K562 (cell line): ENCODE measurements at regions not wholly inside any gene's neighbourhood (a gene's known extent, or its start where the extent isn't known, plus 50 kb on each side); places are given as distances from the start of the nearest gene placed in this dataset.

Experiments used
- ATAC-seq: fragments of 200-7000 bp; cut with Tn5 transposase; 3 replicates; pipeline ENCODE4 v1.9.1; 2020; ENCODE audit warnings: moderate library complexity
- BruUV-seq: library from RNA; stranded (reverse); fragments of 400-500 nt; replicated peaks from 2 replicates; lab custom pipeline; 2021; lab: Mats Ljungman, UMichigan
- CTCF ChIA-PET: fragments of 300-600 bp; formaldehyde crosslinking; extraction: SDS; loops from one replicate; lab custom pipeline; 2021; ENCODE audit warnings: low intra/inter-chr PET ratio; lab: Yijun Ruan, JAX
- POLR2A ChIA-PET: fragments of 300-600, 350-650 bp; sonication (Branson Sonifier 250); formaldehyde crosslinking; extraction: SDS; loops from one replicate; lab custom pipeline; 2021; ENCODE audit warnings: antibody characterized with exemption, inconsistent platforms; lab: Yijun Ruan, JAX
- DNase-seq, 4 experiments: peaks; one replicate each; pipeline versions ENCODE4 v3.0.0 to v3.0.0-alpha.2; 2011 to 2018; ENCODE audit warnings: low spot score in 3 of 4, mixed read lengths in 3 of 4; ENCODE audit errors: extremely low read depth in 1 of 4
- FAIRE-seq: peaks from 2 replicates; lab custom pipeline; 2011; peaks lifted over from hg19 to GRCh38; lab: Jason Lieb, UNC
- H2AFZ ChIP-seq: 2 replicates; pipeline ENCODE4 v1.6.0; 2011; ENCODE audit warnings: low read depth, low read length, control low read depth, inconsistent platforms
- H3K27ac ChIP-seq: fragments of 200-600 bp; 3 replicates; pipeline ENCODE4 v1.8.0; 2011; ENCODE audit warnings: low read depth, mild to moderate bottlenecking, control low read depth, inconsistent platforms, low read length, moderate library complexity, mixed read lengths; ENCODE audit errors: extremely low read depth
- H3K27me3 ChIP-seq, 2 experiments: fragments of 300-600 bp in 1 of 2; 2 replicates in 1 of 2; 3 replicates in 1 of 2; pipeline versions ENCODE4 v1.6.0 to v1.8.0; 2011; ENCODE audit warnings: inconsistent platforms in 2 of 2, low read length in 2 of 2, mild to moderate bottlenecking in 1 of 2, mixed read lengths in 1 of 2, moderate library complexity in 1 of 2; ENCODE audit not compliant: control insufficient read depth in 2 of 2, insufficient read depth in 2 of 2
- H3K36me3 ChIP-seq: fragments of 300-600 bp; 3 replicates; pipeline ENCODE4 v1.8.0; 2011; ENCODE audit warnings: mild to moderate bottlenecking, low read length, inconsistent platforms; ENCODE audit not compliant: control insufficient read depth, insufficient read depth
- H3K4me1 ChIP-seq, 2 experiments: fragments of 200-600 bp in 1 of 2; replicated peaks in 1 of 2; 2 replicates in 1 of 2; 3 replicates in 1 of 2; pipeline versions ENCODE4 v1.5.1 to v1.8.0; 2011; ENCODE audit warnings: inconsistent platforms in 2 of 2, low read length in 2 of 2, mild to moderate bottlenecking in 1 of 2, mixed read lengths in 1 of 2, moderate library complexity in 1 of 2; ENCODE audit not compliant: control insufficient read depth in 2 of 2, insufficient read depth in 2 of 2
- H3K4me2 ChIP-seq: 2 replicates; pipeline ENCODE4 v1.6.1; 2011; ENCODE audit warnings: low read length, control low read depth, inconsistent platforms, mixed read lengths; ENCODE audit not compliant: insufficient read depth
- H3K4me3 ChIP-seq: fragments of 200-600 bp; sonication (generic), shearing (Covaris generic); 2 replicates; pipeline ENCODE4 v1.5.1; 2016; ENCODE audit warnings: control low read depth, inconsistent platforms
- H3K79me2 ChIP-seq: fragments of 200-600 bp; 3 replicates; pipeline ENCODE4 v1.8.0; 2011; ENCODE audit warnings: low read length, inconsistent platforms; ENCODE audit not compliant: control insufficient read depth, insufficient read depth
- H3K9ac ChIP-seq, 2 experiments: 2 replicates each; pipeline versions ENCODE4 v1.6.0 to v1.6.1; 2011; ENCODE audit warnings: low read depth in 2 of 2, low read length in 2 of 2, control low read depth in 1 of 2, inconsistent platforms in 1 of 2, mild to moderate bottlenecking in 1 of 2, mixed read lengths in 1 of 2; ENCODE audit not compliant: insufficient read depth in 1 of 2
- H3K9me1 ChIP-seq: one replicate; pipeline ENCODE4 v1.6.0; 2011; ENCODE audit warnings: inconsistent platforms, mild to moderate bottlenecking, low read length, moderate library complexity; ENCODE audit not compliant: control insufficient read depth, insufficient read depth
- H3K9me3 ChIP-seq: replicated peaks from 2 replicates; pipeline ENCODE4 v1.5.1; 2011; ENCODE audit warnings: low read depth, low read length, inconsistent platforms; ENCODE audit not compliant: control insufficient read depth, insufficient read depth
- H4K20me1 ChIP-seq: replicated peaks from 2 replicates; pipeline ENCODE4 v1.6.1; 2011; ENCODE audit warnings: low read length, inconsistent platforms, mixed read lengths; ENCODE audit not compliant: control insufficient read depth, insufficient read depth
- HEY1 ChIP-seq: fragments of 250-450 bp; sonication (Bioruptor Pico); IDR thresholded peaks from 2 replicates; pipeline ENCODE4 v1.5.0; 2020; ENCODE audit warnings: mild to moderate bottlenecking, moderate library complexity, borderline replicate concordance
- MYNN ChIP-seq, 2 experiments: sonication (generic); formaldehyde crosslinking in 1 of 2; IDR thresholded peaks; 2 replicates each; pipeline versions ENCODE4 v1.5.0 to v1.6.1; 2016 to 2020; ENCODE audit warnings: antibody characterized with exemption in 1 of 2, missing genetic modification reagents in 1 of 2
- ZFP36 ChIP-seq: fragments of 150-350 bp; IDR thresholded peaks from 2 replicates; pipeline ENCODE4 v1.6.1; 2018; ENCODE audit warnings: low read length, low read depth; ENCODE audit not compliant: partially characterized antibody
- WGBS: fragments of 100-300 bp; shearing (Covaris generic); methylation state at CpG from one replicate; pipeline ENCODE4 v1.1.6; 2016; ENCODE audit warnings: low coverage, mixed read lengths; ENCODE audit not compliant: insufficient coverage; ENCODE audit errors: missing lambda C conversion rate; 5-methylcytosine and 5-hydroxymethylcytosine counted together
- in situ Hi-C: fragments of 300-500 bp; cut with MboI; formaldehyde crosslinking; loops from 4 replicates; pipeline ENCODE4 v1.15.0; 2018; ENCODE audit warnings: inconsistent platforms, mixed read lengths
- intact Hi-C: fragments of 100-400 bp; cut with micrococcal nuclease; formaldehyde crosslinking; loops from 2 replicates; pipeline ENCODE4 v1.14.2; 2022
- TF ChIP-seq, protein P1 (sequence below): sonication (generic); formaldehyde crosslinking; IDR thresholded peaks from 2 replicates; pipeline ENCODE4 v1.8.0; 2023; ENCODE audit warnings: mild to moderate bottlenecking, missing genetic modification reagents

GRCh38 chr10:105734479-105734878 lies 1093.4 kb downstream of the SORCS3 start:
- no peaks in the 10 kb centered on the region for H4K20me1 ChIP-seq
- no peak for FAIRE-seq
- WGBS, result 0% methylated on average over 2 of the region's 2 CpGs
- H3K9me1 ChIP-seq, result no peaks in the 10 kb centered on the region
- ATAC-seq, result no peak
- H3K9me3 ChIP-seq, result no peaks in the 10 kb centered on the region
- CTCF ChIA-PET, result no interaction called here
- DNase-seq, result no peak
- no peaks in the 10 kb centered on the region for H3K36me3 ChIP-seq
- no peaks in the 10 kb centered on the region for H3K4me1 ChIP-seq
- no peaks in the 10 kb centered on the region for H3K27me3 ChIP-seq
- no peaks in the 10 kb centered on the region for H3K79me2 ChIP-seq
- no TSS peak for BruUV-seq
- POLR2A ChIA-PET, result no interaction called here
- H3K27ac ChIP-seq, result no peak overlapping the region
- in situ Hi-C loops, result no loop called here
- H3K4me2 ChIP-seq, result no peak overlapping the region
- no peak overlapping the region for H3K4me3 ChIP-seq
- TF ChIP-seq MYNN (IDR thresholded peaks at IDR 0.05), result no peak
- no peak for TF ChIP-seq MYNN (CRISPR knock-in tag; IDR thresholded peaks at IDR 0.05)
- TF ChIP-seq, protein P1, sequence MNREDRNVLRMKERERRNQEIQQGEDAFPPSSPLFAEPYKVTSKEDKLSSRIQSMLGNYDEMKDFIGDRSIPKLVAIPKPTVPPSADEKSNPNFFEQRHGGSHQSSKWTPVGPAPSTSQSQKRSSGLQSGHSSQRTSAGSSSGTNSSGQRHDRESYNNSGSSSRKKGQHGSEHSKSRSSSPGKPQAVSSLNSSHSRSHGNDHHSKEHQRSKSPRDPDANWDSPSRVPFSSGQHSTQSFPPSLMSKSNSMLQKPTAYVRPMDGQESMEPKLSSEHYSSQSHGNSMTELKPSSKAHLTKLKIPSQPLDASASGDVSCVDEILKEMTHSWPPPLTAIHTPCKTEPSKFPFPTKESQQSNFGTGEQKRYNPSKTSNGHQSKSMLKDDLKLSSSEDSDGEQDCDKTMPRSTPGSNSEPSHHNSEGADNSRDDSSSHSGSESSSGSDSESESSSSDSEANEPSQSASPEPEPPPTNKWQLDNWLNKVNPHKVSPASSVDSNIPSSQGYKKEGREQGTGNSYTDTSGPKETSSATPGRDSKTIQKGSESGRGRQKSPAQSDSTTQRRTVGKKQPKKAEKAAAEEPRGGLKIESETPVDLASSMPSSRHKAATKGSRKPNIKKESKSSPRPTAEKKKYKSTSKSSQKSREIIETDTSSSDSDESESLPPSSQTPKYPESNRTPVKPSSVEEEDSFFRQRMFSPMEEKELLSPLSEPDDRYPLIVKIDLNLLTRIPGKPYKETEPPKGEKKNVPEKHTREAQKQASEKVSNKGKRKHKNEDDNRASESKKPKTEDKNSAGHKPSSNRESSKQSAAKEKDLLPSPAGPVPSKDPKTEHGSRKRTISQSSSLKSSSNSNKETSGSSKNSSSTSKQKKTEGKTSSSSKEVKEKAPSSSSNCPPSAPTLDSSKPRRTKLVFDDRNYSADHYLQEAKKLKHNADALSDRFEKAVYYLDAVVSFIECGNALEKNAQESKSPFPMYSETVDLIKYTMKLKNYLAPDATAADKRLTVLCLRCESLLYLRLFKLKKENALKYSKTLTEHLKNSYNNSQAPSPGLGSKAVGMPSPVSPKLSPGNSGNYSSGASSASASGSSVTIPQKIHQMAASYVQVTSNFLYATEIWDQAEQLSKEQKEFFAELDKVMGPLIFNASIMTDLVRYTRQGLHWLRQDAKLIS, result no peak
- TF ChIP-seq HEY1 (CRISPR knock-in tag), result no peak
- no peak for TF ChIP-seq ZFP36
- TF ChIP-seq, all 486 proteins: peak for 0
- intact Hi-C loops, result no loop called here
- no peak overlapping the region for H3K9ac ChIP-seq
- H2AFZ ChIP-seq, result no peak overlapping the region
